GM23338 (cell line): ENCODE measurements at regions not wholly inside any gene's neighbourhood (a gene's known extent, or its start where the extent isn't known, plus 50 kb on each side); places are given as distances from the start of the nearest gene placed in this dataset.

Source experiments
- ATAC-seq: fragments of 200-7000 bp; cut with Tn5 transposase; 3 replicates; pipeline ENCODE4 v1.9.1; 2020
- DNase-seq: peaks from one replicate; pipeline ENCODE4 v3.0.0-alpha.2; 2015; ENCODE audit warnings: low spot score
- H2AFZ ChIP-seq: fragments of 200-600 bp; sonication (generic); 2 replicates; pipeline ENCODE4 v1.8.0; 2016; ENCODE audit warnings: antibody characterized with exemption, mild to moderate bottlenecking, moderate library complexity
- H3F3A ChIP-seq: fragments of 200-600 bp; sonication (generic); replicated peaks from 2 replicates; pipeline ENCODE4 v1.8.0; 2017; ENCODE audit warnings: antibody characterized with exemption, mixed run types, low read depth
- H3K27ac ChIP-seq: fragments of 200-600 bp; sonication (generic); 2 replicates; pipeline ENCODE4 v1.6.1; 2016; ENCODE audit warnings: low read depth
- H3K27me3 ChIP-seq: fragments of 200-600 bp; sonication (generic); 2 replicates; pipeline ENCODE4 v1.8.0; 2016; ENCODE audit warnings: mild to moderate bottlenecking, mixed run types, moderate library complexity; ENCODE audit not compliant: insufficient read depth
- H3K36me3 ChIP-seq: fragments of 200-600 bp; sonication (generic); 2 replicates; pipeline ENCODE4 v1.8.0; 2016; ENCODE audit warnings: mild to moderate bottlenecking; ENCODE audit not compliant: insufficient read depth
- H3K4me1 ChIP-seq: fragments of 200-600 bp; sonication (generic); 2 replicates; pipeline ENCODE4 v1.8.0; 2016; ENCODE audit warnings: mild to moderate bottlenecking, moderate library complexity; ENCODE audit not compliant: insufficient read depth
- H3K4me2 ChIP-seq: fragments of 200-600 bp; sonication (generic); 2 replicates; pipeline ENCODE4 v1.7.1; 2017; ENCODE audit warnings: mixed run types
- H3K4me3 ChIP-seq: fragments of 200-600 bp; sonication (generic); 2 replicates; pipeline ENCODE4 v1.6.1; 2016; ENCODE audit warnings: mixed run types
- H3K79me2 ChIP-seq: fragments of 200-600 bp; sonication (generic); replicated peaks from 2 replicates; pipeline ENCODE4 v1.8.0; 2017; ENCODE audit warnings: mild to moderate bottlenecking; ENCODE audit not compliant: insufficient read depth
- H3K9me2 ChIP-seq: fragments of 200-600 bp; sonication (generic); 2 replicates; pipeline ENCODE4 v1.8.0; 2017; ENCODE audit not compliant: insufficient read depth
- H4K20me1 ChIP-seq: fragments of 200-600 bp; sonication (generic); replicated peaks from 2 replicates; pipeline ENCODE4 v1.8.0; 2017; ENCODE audit warnings: mild to moderate bottlenecking; ENCODE audit not compliant: insufficient read depth
- H3K27ac Mint-ChIP-seq: 2 replicates; pipeline ENCODE4 v1.8.0; 2020; ENCODE audit warnings: inconsistent platforms, mild to moderate bottlenecking, moderate library complexity, mixed read lengths
- H3K27me3 Mint-ChIP-seq: 3 replicates; pipeline ENCODE4 v1.8.0; 2022; ENCODE audit warnings: low read depth, mild to moderate bottlenecking, moderate library complexity, mixed read lengths, inconsistent platforms; ENCODE audit not compliant: insufficient read depth, poor library complexity
- H3K36me3 Mint-ChIP-seq: 3 replicates; pipeline ENCODE4 v1.8.0; 2021; ENCODE audit warnings: low read depth, mild to moderate bottlenecking, inconsistent platforms, moderate library complexity, mixed read lengths
- H3K4me1 Mint-ChIP-seq: 3 replicates; pipeline ENCODE4 v1.8.0; 2020; ENCODE audit warnings: mild to moderate bottlenecking, inconsistent platforms, mixed read lengths
- H3K4me3 Mint-ChIP-seq: 3 replicates; pipeline ENCODE4 v1.8.0; 2021; ENCODE audit warnings: moderate library complexity, mild to moderate bottlenecking, inconsistent platforms, mixed read lengths
- H3K9me3 Mint-ChIP-seq: 3 replicates; pipeline ENCODE4 v1.8.0; 2020; ENCODE audit warnings: moderate library complexity, mild to moderate bottlenecking, inconsistent platforms, mixed read lengths
- CREB1 ChIP-seq: fragments of 250-450 bp; sonication (Bioruptor Pico); IDR thresholded peaks from 2 replicates; pipeline ENCODE4 v1.5.0; 2020; ENCODE audit warnings: low read depth, mild to moderate bottlenecking, moderate library complexity
- EZH2 ChIP-seq: fragments of 200-600 bp; sonication (generic); IDR thresholded peaks from one replicate; pipeline ENCODE4 v1.8.0; 2017; ENCODE audit warnings: antibody characterized with exemption, mild to moderate bottlenecking, low read depth; ENCODE audit not compliant: unreplicated experiment
- EZH2phosphoT487 ChIP-seq: fragments of 200-600 bp; sonication (generic); IDR thresholded peaks from one replicate; pipeline ENCODE4 v1.8.1; 2018; ENCODE audit warnings: antibody characterized with exemption; ENCODE audit not compliant: unreplicated experiment
- JUNB ChIP-seq: IDR thresholded peaks from one replicate; pipeline ENCODE4 v1.6.1; 2016; ENCODE audit warnings: antibody characterized with exemption; ENCODE audit not compliant: unreplicated experiment
- NANOG ChIP-seq: IDR thresholded peaks from 2 replicates; pipeline ENCODE4 v1.6.1; 2016; ENCODE audit warnings: antibody characterized with exemption, borderline replicate concordance
- POLR2AphosphoS5 ChIP-seq: IDR thresholded peaks from 2 replicates; pipeline ENCODE4 v1.6.1; 2016; ENCODE audit warnings: antibody characterized with exemption, low read depth
- STAT1 ChIP-seq: IDR thresholded peaks from one replicate; pipeline ENCODE4 v1.6.1; 2016; ENCODE audit warnings: antibody characterized with exemption; ENCODE audit not compliant: unreplicated experiment
- ZNF114 ChIP-seq: fragments of 250-450 bp; sonication (Bioruptor Pico); IDR thresholded peaks from 2 replicates; pipeline ENCODE4 v1.5.0; 2020; ENCODE audit warnings: mild to moderate bottlenecking, moderate library complexity
- ZNF331 ChIP-seq: fragments of 250-450 bp; sonication (Bioruptor Pico); IDR thresholded peaks from 2 replicates; pipeline ENCODE4 v1.5.0; 2020; ENCODE audit warnings: low read depth, mild to moderate bottlenecking, moderate library complexity
- ZNF462 ChIP-seq: fragments of 250-450 bp; sonication (Bioruptor Pico); IDR thresholded peaks from 2 replicates; pipeline ENCODE4 v1.5.0; 2020; ENCODE audit warnings: mild to moderate bottlenecking, moderate library complexity
- TF ChIP-seq, protein P1 (sequence below): IDR thresholded peaks from 2 replicates; pipeline ENCODE4 v1.6.1; 2016; ENCODE audit warnings: antibody characterized with exemption
- TF ChIP-seq, protein P2 (sequence below): IDR thresholded peaks from one replicate; pipeline ENCODE4 v1.6.1; 2018; ENCODE audit warnings: antibody characterized with exemption; ENCODE audit not compliant: unreplicated experiment
- TF ChIP-seq, protein P3 (sequence below), 2 experiments: fragments of 200-600 bp in 1 of 2; sonication (generic) in 1 of 2; conservative IDR thresholded peaks; 2 replicates each; pipeline versions ENCODE4 v1.5.1 to v1.6.1; 2016 to 2017; ENCODE audit warnings: antibody characterized with exemption in 2 of 2, low read depth in 2 of 2, mild to moderate bottlenecking in 2 of 2, moderate library complexity in 1 of 2

DNA sequence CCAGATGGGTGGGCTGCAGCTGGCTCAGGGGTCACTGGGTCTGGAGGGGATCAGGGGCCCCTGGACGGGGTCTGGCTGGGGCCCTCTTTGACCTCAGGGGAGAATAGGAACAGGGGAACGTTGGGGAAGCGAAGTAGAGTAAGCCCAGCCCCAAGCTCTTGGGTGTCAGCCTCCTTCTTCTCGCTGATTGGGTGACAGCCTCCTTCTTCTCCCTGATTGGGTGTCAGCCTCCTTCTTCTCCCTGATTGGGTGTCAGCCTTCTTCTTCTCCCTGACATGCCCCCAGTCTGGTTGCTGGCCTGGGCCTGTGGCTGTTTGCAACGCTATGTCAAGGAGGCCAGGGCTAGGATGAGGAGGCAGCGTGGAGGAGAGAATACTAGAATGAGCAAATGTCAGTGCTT is 76.7 kb upstream of the CASZ1 start:
- TF ChIP-seq ZNF331 (CRISPR knock-in tag) (no peak), EZH2 (no peak), NANOG (no peak), EZH2phosphoT487 (no peak), JUNB (no peak), ZNF114 (CRISPR knock-in tag) (no peak), CREB1 (CRISPR knock-in tag) (no peak), POLR2AphosphoS5 (no peak), STAT1 (no peak), ZNF462 (CRISPR knock-in tag) (no peak)
- TF ChIP-seq, protein P1, sequence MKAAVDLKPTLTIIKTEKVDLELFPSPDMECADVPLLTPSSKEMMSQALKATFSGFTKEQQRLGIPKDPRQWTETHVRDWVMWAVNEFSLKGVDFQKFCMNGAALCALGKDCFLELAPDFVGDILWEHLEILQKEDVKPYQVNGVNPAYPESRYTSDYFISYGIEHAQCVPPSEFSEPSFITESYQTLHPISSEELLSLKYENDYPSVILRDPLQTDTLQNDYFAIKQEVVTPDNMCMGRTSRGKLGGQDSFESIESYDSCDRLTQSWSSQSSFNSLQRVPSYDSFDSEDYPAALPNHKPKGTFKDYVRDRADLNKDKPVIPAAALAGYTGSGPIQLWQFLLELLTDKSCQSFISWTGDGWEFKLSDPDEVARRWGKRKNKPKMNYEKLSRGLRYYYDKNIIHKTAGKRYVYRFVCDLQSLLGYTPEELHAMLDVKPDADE: no peak
- TF ChIP-seq, protein P2, sequence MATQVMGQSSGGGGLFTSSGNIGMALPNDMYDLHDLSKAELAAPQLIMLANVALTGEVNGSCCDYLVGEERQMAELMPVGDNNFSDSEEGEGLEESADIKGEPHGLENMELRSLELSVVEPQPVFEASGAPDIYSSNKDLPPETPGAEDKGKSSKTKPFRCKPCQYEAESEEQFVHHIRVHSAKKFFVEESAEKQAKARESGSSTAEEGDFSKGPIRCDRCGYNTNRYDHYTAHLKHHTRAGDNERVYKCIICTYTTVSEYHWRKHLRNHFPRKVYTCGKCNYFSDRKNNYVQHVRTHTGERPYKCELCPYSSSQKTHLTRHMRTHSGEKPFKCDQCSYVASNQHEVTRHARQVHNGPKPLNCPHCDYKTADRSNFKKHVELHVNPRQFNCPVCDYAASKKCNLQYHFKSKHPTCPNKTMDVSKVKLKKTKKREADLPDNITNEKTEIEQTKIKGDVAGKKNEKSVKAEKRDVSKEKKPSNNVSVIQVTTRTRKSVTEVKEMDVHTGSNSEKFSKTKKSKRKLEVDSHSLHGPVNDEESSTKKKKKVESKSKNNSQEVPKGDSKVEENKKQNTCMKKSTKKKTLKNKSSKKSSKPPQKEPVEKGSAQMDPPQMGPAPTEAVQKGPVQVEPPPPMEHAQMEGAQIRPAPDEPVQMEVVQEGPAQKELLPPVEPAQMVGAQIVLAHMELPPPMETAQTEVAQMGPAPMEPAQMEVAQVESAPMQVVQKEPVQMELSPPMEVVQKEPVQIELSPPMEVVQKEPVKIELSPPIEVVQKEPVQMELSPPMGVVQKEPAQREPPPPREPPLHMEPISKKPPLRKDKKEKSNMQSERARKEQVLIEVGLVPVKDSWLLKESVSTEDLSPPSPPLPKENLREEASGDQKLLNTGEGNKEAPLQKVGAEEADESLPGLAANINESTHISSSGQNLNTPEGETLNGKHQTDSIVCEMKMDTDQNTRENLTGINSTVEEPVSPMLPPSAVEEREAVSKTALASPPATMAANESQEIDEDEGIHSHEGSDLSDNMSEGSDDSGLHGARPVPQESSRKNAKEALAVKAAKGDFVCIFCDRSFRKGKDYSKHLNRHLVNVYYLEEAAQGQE: no peak
- TF ChIP-seq, protein P3, sequence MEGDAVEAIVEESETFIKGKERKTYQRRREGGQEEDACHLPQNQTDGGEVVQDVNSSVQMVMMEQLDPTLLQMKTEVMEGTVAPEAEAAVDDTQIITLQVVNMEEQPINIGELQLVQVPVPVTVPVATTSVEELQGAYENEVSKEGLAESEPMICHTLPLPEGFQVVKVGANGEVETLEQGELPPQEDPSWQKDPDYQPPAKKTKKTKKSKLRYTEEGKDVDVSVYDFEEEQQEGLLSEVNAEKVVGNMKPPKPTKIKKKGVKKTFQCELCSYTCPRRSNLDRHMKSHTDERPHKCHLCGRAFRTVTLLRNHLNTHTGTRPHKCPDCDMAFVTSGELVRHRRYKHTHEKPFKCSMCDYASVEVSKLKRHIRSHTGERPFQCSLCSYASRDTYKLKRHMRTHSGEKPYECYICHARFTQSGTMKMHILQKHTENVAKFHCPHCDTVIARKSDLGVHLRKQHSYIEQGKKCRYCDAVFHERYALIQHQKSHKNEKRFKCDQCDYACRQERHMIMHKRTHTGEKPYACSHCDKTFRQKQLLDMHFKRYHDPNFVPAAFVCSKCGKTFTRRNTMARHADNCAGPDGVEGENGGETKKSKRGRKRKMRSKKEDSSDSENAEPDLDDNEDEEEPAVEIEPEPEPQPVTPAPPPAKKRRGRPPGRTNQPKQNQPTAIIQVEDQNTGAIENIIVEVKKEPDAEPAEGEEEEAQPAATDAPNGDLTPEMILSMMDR (conservative IDR thresholded peaks at IDR 0.05; ENCODE audit: low read depth in 2 of 2): no peak
- Histone ChIP-seq H3K27me3 (no peaks in the 10 kb centered on the region), H2AFZ (no peak overlapping the region; the same call in 1 of the 2 replicates), H3K9me2 (no peaks in the 10 kb centered on the region), H3K4me2 (no peak overlapping the region), H3K27ac (no peak overlapping the region), H3F3A (no peaks in the 10 kb centered on the region), H4K20me1 (no peaks in the 10 kb centered on the region), H3K36me3 (no peaks in the 10 kb centered on the region), H3K79me2 (no peaks in the 10 kb centered on the region), H3K4me3 (no peak overlapping the region), H3K4me1 (no peaks in the 10 kb centered on the region; the same call in 1 of the 2 replicates)
- DNase-seq: peak; percentile 43
- no peaks in the 10 kb centered on the region for H3K36me3 Mint-ChIP-seq
- H3K9me3 Mint-ChIP-seq: no peaks in the 10 kb centered on the region
- H3K27ac Mint-ChIP-seq: no peak overlapping the region
- ATAC-seq: peak; percentile 76
- H3K27me3 Mint-ChIP-seq: peaks cover 6% of the 10 kb centered on the region
- no peak overlapping the region for H3K4me3 Mint-ChIP-seq
- no peaks in the 10 kb centered on the region; the same call in 1 of the 3 replicates for H3K4me1 Mint-ChIP-seq
